Smooth muscle cell (in vitro differentiated cells): ENCODE measurements at regions not wholly inside any gene's neighbourhood (a gene's known extent, or its start where the extent isn't known, plus 50 kb on each side); places are given as distances from the start of the nearest gene placed in this dataset.

Experiments used
- DNase-seq: peaks from one replicate; lab custom pipeline; 2025; ENCODE audit not compliant: unreplicated experiment; lab: John Stamatoyannopoulos, UW
- H2AFZ ChIP-seq: fragments of 200-600 bp; sonication (generic); 2 replicates; pipeline ENCODE4 v1.6.0; 2016; ENCODE audit warnings: antibody characterized with exemption, low read depth, mild to moderate bottlenecking
- H3F3A ChIP-seq: fragments of 200-600 bp; sonication (generic); 2 replicates; pipeline ENCODE4 v1.6.0; 2017; ENCODE audit warnings: antibody characterized with exemption, low read depth
- H3K27ac ChIP-seq: fragments of 200-600 bp; sonication (generic); 2 replicates; pipeline ENCODE4 v1.5.1; 2016; ENCODE audit warnings: low read depth, mild to moderate bottlenecking
- H3K27me3 ChIP-seq: fragments of 200-600 bp; sonication (generic); 2 replicates; pipeline ENCODE4 v1.6.1; 2016; ENCODE audit warnings: low read depth, mild to moderate bottlenecking
- H3K36me3 ChIP-seq: fragments of 200-600 bp; sonication (generic); 2 replicates; pipeline ENCODE4 v1.5.1; 2016; ENCODE audit warnings: low read depth
- H3K4me1 ChIP-seq: fragments of 200-600 bp; sonication (generic); 2 replicates; pipeline ENCODE4 v1.5.1; 2016; ENCODE audit warnings: low read depth
- H3K4me2 ChIP-seq: fragments of 200-600 bp; sonication (generic); 2 replicates; pipeline ENCODE4 v1.6.0; 2016; ENCODE audit warnings: mild to moderate bottlenecking
- H3K4me3 ChIP-seq: fragments of 200-600 bp; sonication (generic); 2 replicates; pipeline ENCODE4 v1.5.1; 2016; ENCODE audit warnings: mild to moderate bottlenecking
- H3K79me2 ChIP-seq: fragments of 200-600 bp; sonication (generic); 2 replicates; pipeline ENCODE4 v1.6.0; 2016; ENCODE audit warnings: low read depth, mild to moderate bottlenecking
- H3K9ac ChIP-seq: fragments of 200-600 bp; sonication (generic); 2 replicates; pipeline ENCODE4 v1.6.0; 2016; ENCODE audit warnings: low read depth
- H3K9me3 ChIP-seq: fragments of 200-600 bp; sonication (generic); replicated peaks from 2 replicates; pipeline ENCODE4 v1.5.1; 2016; ENCODE audit warnings: low read depth
- H4K20me1 ChIP-seq: fragments of 200-600 bp; sonication (generic); 2 replicates; pipeline ENCODE4 v1.6.0; 2016; ENCODE audit warnings: low read depth
- CTCF ChIP-seq: fragments of 200-600 bp; sonication (generic); IDR thresholded peaks from 2 replicates; pipeline ENCODE4 v1.5.1; 2017; ENCODE audit warnings: borderline replicate concordance, mild to moderate bottlenecking, antibody characterized with exemption; ENCODE audit not compliant: insufficient read depth, poor library complexity, severe bottlenecking
- WGBS: methylation state at CpG from one replicate; pipeline ENCODE4 v1.1.7; 2016; ENCODE audit warnings: low lambda C conversion rate; 5-methylcytosine and 5-hydroxymethylcytosine counted together

GRCh38 chr6:68235326-68235784 lies 399.7 kb upstream of the ADGRB3 start:
- TF ChIP-seq CTCF, result no peak
- no peak overlapping the region for H3K4me2 ChIP-seq
- no peak for DNase-seq
- H3K4me3 ChIP-seq, result no peak overlapping the region
- H4K20me1 ChIP-seq, result no peaks in the 10 kb centered on the region
- H3K27me3 ChIP-seq, result no peaks in the 10 kb centered on the region
- H3K27ac ChIP-seq, result no peak overlapping the region
- 18% methylated on average over 1 of the region's 1 CpG for WGBS
- H3F3A ChIP-seq, result peaks cover 4% of the 10 kb centered on the region
- no peaks in the 10 kb centered on the region for H3K4me1 ChIP-seq
- H3K9ac ChIP-seq, result no peak overlapping the region
- H2AFZ ChIP-seq, result no peak overlapping the region
- H3K79me2 ChIP-seq, result no peaks in the 10 kb centered on the region
- no peaks in the 10 kb centered on the region for H3K36me3 ChIP-seq
- no peaks in the 10 kb centered on the region for H3K9me3 ChIP-seq

- H3K4me1 ChIP-seq, result no peaks in the 10 kb centered on the region
- no peak for TF ChIP-seq CTCF
- 39% methylated on average over 2 of the region's 2 CpGs for WGBS
Measured at GRCh38 chr6:68233623-68234022, 401.5 kb upstream of the ADGRB3 start.

GRCh38 chr6:68229566-68229965 lies 405.5 kb upstream of the ADGRB3 start:
- Histone ChIP-seq H3K4me2 (no peak overlapping the region), H3K79me2 (no peaks in the 10 kb centered on the region), H2AFZ (no peak overlapping the region), H3K9me3 (no peaks in the 10 kb centered on the region), H3F3A (no peaks in the 10 kb centered on the region), H4K20me1 (no peaks in the 10 kb centered on the region), H3K4me3 (no peak overlapping the region), H3K27ac (no peak overlapping the region), H3K4me1 (no peaks in the 10 kb centered on the region), H3K27me3 (no peaks in the 10 kb centered on the region), H3K36me3 (no peaks in the 10 kb centered on the region), H3K9ac (no peak overlapping the region)
- WGBS, result 91% methylated on average over 1 of the region's 1 CpG
- no peak for DNase-seq
- no peak for TF ChIP-seq CTCF

More at GRCh38 chr6:68233623-68234022, 401.5 kb upstream of the ADGRB3 start:
- peaks cover 4% of the 10 kb centered on the region for H3F3A ChIP-seq
- no peak overlapping the region for H3K4me2 ChIP-seq
- H3K9ac ChIP-seq, result no peak overlapping the region
- no peak overlapping the region for H3K27ac ChIP-seq
- H2AFZ ChIP-seq, result no peak overlapping the region
- no peaks in the 10 kb centered on the region for H3K79me2 ChIP-seq
- no peaks in the 10 kb centered on the region for H3K9me3 ChIP-seq
- no peak overlapping the region for H3K4me3 ChIP-seq
- no peaks in the 10 kb centered on the region for H3K27me3 ChIP-seq
- no peaks in the 10 kb centered on the region for H4K20me1 ChIP-seq
- no peak for DNase-seq
- no peaks in the 10 kb centered on the region for H3K36me3 ChIP-seq

- 48% methylated on average over 3 of the region's 3 CpGs for WGBS
- no peaks in the 10 kb centered on the region for H3K27me3 ChIP-seq
- H4K20me1 ChIP-seq, result no peaks in the 10 kb centered on the region
- no peaks in the 10 kb centered on the region for H3F3A ChIP-seq
- peak; percentile 45 for TF ChIP-seq CTCF
- no peak overlapping the region for H3K4me2 ChIP-seq
- H3K36me3 ChIP-seq, result no peaks in the 10 kb centered on the region
- no peaks in the 10 kb centered on the region for H3K79me2 ChIP-seq
- no peak overlapping the region for H3K4me3 ChIP-seq
- no peak overlapping the region for H3K9ac ChIP-seq
- no peaks in the 10 kb centered on the region for H3K9me3 ChIP-seq
- DNase-seq, result no peak
- H2AFZ ChIP-seq, result no peak overlapping the region
- no peak overlapping the region for H3K27ac ChIP-seq
- H3K4me1 ChIP-seq, result no peaks in the 10 kb centered on the region
Measured at GRCh38 chr6:68226460-68226859, 408.6 kb upstream of the ADGRB3 start.
